GM19455 (cell line): ENCODE measurements at regions not wholly inside any gene's neighbourhood (a gene's known extent, or its start where the extent isn't known, plus 50 kb on each side); places are given as distances from the start of the nearest gene placed in this dataset.
"Not testable (repeated sequence)": the region's sequence is repeated elsewhere in the genome, so short reads cannot be mapped to it uniquely, and the experiment has no call there.

Source experiments
- ATAC-seq: cut with Tn5 transposase; IDR thresholded peaks from one replicate; pipeline ENCODE4 v1.9.1; 2021; ENCODE audit not compliant: unreplicated experiment

DNA sequence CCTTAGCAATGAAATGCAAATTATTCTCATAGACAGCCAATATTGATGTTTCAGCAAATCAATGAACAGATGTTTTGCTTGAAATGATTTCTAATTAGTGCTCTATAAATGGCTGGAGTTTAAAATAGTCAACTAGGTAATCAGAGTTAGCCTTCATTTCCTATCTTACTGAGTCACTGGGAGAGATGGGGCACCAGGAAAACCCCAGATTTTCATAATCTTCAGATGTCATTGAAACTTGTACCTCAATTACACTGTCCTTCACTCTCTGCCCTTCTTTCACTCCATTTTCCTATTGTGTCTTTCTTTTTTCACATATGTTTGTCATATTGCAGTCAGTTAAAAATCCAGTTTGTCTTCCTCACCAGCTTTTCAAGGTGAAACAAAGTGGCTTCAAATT, 92.7 kb downstream of the C12orf75 start:
- ATAC-seq: no peak

- no peak for ATAC-seq
Observed at GRCh38 chr12:105423921-105424320, 93.4 kb downstream of the C12orf75 start.

GRCh38 chr12:105425254-105426174, 95.0 kb downstream of the C12orf75 start:
- ATAC-seq: no peak

DNA sequence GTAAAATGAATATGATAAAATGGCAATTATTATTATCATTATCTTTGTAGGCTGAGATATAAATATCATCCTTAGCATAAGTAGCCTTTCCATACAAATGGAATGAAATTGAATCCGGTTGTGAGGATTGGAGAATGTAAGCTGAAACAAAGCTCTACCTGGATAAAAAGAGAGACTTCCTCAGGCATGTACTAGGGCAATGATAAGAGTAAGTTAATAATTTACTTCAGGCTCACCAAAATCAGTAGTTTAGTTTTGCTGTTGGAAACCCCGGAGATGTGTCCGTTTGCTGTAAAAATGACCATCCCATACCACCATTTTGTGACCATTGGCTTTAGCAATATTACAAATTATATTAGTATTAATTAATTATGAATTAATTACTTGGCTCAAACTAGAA, 96.3 kb downstream of the C12orf75 start:
- ATAC-seq: no peak

DNA sequence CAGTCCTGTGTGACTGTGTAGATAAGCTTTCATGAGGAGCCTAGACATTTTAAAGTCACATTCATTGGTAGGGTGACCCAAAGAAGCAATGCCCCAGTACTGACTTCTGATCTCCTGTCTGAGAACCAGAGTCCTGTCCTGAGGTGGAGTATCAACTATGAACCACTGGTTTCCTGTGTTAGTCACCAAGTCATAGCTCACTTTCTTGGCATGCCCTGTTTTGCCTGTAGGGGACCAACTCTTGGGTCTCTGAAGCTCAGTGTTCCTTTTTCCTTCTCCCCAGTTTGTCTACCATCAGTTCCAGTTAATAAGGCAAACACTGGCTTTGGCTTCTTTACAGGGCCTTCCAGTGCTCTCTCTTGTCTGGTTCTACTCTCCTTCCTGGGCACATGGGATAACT, 97.4 kb downstream of the C12orf75 start:
- no peak for ATAC-seq

DNA sequence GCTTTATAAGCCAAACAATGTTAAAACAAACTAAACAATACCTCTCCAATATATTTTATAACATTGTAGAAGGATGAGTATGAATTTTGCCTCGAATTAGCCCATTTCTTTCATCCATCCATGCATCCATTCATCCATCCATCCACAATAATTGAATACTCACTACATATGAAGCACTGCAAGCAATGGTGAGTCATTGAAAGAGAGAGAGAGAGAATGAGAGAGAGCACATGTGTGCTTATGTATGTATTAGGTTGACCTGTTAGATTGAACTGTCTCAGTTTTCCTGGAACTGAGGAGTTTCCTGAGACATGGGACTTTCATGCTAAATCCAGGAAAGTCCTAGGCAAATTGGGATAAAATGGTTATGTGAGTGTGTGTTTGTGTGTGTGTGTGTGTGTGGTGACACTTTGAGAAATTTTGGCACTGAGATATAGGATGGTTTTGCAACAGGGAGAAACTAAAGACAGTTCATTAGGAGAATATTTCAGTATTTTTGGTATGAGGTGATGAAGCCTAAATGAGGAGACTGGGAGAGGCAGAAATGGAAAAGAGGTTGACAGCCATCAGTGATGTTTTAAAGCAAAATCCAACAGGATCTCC, 98.4 kb downstream of the C12orf75 start:
- no peak for ATAC-seq

- no peak for ATAC-seq
Observed at GRCh38 chr12:105429511-105429910, 99.0 kb downstream of the C12orf75 start.

DNA sequence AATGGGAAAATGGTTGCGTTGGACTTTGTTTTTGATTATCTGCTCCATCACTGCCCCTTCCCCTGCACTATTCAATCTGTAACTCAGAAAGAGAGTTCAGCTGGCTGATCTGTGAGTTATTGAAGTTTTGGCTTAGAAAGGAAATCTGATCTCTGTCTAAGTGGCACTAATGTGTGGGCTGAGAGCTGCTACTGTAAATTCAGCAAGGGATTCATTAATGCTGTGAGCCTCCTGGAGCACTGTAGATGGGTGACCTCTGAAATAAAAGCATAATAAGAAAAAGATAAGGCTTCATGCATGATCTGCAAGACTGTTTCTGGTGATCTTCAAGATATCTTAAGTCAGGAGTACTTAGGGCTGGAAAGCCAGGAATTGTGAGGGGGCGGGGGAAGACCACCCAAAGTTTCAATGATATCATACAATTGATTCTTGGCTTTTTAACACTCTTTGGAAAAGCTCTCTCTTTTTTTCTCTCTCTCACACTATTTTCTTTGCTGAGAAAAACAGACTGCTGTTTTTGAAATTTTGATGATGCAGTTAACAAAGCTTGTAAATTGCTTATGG, 101.1 kb downstream of the C12orf75 start:
- no peak for ATAC-seq

DNA sequence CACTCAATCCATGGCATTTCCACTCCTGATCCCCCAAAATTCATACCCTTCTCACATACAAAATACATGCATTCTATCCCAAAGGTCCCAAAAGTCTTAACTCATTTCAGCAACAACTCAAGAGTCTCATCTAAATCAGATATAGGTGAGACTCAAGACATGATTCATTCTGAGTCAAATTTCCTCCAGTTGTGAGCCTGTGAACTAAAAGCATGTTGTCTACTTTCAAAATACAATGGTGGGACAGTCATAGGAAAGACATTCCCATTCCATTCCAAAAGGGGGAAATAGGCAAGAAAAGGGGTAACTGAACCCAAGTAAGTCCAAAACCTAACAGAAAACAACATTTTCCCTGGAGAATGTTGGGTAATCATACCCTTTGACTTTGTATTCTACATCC, 103.3 kb downstream of the C12orf75 start:
- ATAC-seq: no peak

DNA sequence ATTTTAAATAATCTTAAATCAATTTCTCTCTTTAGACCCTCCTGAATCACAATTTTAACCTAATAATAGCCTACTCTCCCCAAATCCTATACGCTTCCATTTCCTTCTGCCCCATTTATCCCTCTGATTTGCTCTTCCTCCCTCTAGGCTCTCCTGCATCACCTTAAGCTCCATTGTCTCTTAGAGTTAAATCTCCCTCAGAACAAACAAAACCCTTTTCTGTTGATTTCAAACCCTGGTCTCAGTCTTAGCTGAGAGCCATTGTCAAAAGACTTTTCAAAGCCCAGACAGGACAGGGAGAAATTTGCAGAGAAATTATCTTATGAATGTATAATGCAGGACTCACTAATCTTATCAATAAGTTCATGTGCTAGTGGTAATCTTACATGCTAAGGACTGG, 106.1 kb downstream of the C12orf75 start:
- no peak for ATAC-seq

DNA sequence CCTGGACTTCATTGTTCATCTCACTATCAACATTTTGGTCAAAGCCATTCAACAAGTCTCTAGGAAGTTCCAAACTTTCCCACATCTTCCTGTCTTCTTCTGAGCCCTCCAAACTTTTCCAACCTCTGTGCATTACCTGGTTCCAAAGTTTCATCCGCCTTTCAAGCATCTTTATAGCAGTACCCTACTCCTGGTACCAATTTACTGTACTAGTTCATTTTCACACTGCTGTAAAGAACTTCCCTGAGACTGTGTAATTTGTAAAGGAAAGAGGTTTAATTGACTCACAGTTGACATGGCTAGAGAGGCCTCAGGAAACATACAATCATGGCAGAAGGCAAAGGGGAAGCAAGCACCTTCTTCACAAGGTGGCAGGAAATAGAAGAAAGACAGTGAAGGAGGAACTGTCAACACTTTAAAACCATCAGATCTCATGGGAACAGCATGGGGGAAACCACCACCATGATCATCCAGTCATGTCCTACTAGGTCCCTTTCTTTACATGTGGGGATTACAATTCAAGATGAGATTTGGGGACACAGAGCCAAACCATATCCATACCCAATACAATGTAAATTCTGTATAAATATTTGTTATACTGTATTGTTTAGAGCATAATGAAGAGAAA, 109.7 kb downstream of the C12orf75 start:
- ATAC-seq: no peak

DNA sequence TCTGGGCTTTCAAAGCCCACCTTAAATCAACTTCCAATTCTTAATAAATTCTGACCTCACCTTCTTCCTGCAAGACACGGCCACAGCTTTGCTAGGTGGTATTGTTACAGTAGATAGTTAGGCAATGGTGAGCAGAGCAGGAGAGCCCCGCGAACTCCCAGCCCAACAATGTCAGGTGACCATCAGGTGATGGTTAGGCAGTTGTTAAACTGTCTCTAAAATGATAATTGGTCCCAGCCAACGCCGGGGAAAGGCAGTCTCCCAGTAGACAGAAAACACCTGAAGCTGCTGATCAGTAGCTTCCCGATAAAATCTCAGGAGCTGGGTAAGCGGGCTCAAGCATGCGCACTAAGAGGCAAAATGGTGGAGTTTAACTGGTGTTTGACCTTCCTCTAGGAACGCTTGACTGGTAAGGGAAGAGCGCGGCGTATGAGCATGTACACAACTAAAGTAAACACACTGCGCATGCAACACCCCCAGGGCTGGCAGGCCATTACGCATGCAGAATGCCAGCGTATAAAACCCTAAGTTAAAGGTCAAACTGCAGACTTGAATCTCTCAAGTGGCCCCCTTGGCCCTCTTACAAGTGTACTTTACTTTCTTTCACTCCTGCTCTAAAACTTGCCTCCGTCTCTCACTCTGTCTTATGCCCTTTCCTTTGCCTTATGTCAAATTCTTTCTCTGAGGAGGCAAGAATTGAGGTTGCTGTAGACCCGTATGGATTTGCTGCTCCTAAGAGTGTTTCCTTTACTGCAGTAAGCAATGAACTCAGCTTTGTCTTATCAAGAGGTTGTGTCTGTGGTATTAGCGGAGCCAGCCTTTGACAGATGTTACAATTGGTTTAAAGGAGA, 113.5 kb downstream of the C12orf75 start:
- ATAC-seq: no peak

DNA sequence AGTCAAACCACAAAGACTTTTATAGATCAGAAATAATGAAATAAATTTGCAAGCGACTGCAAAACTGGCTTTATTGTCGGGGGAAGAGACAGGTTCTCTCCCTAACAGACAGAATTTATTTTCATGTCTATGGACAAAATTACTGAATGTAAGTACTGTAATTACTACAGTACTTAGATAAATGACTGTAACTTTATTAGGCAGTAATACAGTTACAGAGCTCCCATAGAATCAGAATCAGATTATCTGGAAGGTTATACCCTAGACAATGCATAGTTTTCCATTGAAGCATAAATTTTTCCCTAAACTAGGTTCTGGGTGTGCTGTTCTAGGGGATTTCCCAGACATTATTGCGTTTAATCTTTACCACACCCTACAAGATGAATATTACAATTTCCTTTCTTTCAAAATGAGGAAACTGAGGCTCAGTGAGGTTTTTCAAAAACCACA, 114.2 kb downstream of the C12orf75 start:
- ATAC-seq: no peak

DNA sequence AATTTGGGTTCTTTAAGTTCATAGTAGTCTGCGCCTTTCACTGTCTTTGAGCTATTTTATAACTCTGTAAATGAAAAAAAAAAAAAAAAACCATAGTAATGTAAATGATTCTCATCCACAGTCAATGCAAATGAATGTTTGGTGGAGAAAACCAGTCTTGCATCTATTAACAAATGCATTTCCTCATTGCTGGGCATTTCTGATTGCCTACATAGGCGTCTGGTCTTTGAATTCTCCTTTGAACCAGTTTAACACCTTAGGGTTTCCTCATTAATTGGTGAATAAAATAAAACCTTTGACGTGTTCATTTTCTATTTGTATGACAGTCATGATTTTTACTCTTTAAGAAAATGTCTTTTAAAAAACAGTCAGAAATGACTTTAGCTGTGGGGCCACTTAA, 114.8 kb downstream of the C12orf75 start:
- ATAC-seq: no peak

DNA sequence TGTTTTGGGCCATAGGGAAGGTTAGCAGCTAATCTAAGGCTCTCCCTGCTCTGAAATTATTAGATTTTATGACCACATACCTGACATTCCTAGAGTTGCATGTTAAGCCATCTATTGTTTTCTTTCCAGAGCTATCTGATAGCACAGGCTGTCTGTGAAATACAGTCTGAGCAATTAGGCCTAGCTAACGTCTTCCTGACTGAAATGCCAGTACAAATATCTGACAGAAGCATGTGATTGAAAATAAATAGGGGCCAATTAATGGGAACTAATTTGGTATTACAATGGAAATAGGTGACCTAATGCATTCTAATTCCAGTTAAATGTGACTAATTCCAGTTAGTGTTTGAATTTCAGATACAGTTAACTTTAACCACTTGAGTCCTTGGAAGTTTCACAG, 115.2 kb downstream of the C12orf75 start:
- no peak for ATAC-seq

- ATAC-seq: not testable (repeated sequence)
Observed at GRCh38 chr12:105446460-105446859, 116.0 kb downstream of the C12orf75 start.

- ATAC-seq: no peak
Observed at GRCh38 chr12:105449431-105449830, 118.9 kb downstream of the C12orf75 start.

DNA sequence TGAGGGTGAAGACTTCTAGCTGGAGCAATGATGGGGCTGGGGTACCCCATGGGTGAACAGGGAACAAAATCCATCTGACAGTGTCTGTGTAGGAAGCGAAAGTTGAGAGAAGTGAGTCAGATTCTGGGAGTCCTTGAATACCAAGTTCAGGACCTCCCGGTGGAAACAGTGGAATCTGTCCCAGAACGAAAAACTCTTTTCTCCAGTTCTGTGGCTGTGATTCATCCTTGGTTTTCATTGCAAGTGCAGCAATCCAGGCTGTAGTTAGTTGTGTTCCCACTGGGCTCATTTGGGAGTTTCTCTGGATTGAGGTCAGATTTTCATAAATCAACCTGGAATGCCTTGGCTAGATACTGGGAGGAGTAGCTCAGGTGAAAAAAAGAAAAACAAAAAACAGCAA, 120.7 kb downstream of the C12orf75 start:
- no peak for ATAC-seq

GRCh38 chr12:105451798-105452197, 121.3 kb downstream of the C12orf75 start:
- no peak for ATAC-seq

GRCh38 chr12:105453316-105453715, 122.8 kb downstream of the C12orf75 start:
- no peak for ATAC-seq

GRCh38 chr12:105454688-105455087, 124.2 kb downstream of the C12orf75 start:
- ATAC-seq: no peak
